Activated naive CD4-positive, alpha-beta T cell treated with anti-CD3 and anti-CD28 coated beads, Interleukin-2, amount 50 U/mL, for 24 hours (primary cell): ENCODE measurements at regions not wholly inside any gene's neighbourhood (a gene's known extent, or its start where the extent isn't known, plus 50 kb on each side); places are given as distances from the start of the nearest gene placed in this dataset.

ENCODE experiments used
- H3K27ac Mint-ChIP-seq: one replicate; pipeline ENCODE4 v1.8.0; 2021; ENCODE audit warnings: mild to moderate bottlenecking, mixed read lengths
- H3K27me3 Mint-ChIP-seq: one replicate; pipeline ENCODE4 v1.8.0; 2021; ENCODE audit warnings: mixed read lengths
- H3K36me3 Mint-ChIP-seq: one replicate; pipeline ENCODE4 v1.8.0; 2021; ENCODE audit warnings: mixed read lengths
- H3K4me1 Mint-ChIP-seq: one replicate; pipeline ENCODE4 v1.8.0; 2021; ENCODE audit warnings: mixed read lengths
- H3K4me3 Mint-ChIP-seq: one replicate; pipeline ENCODE4 v1.8.0; 2021; ENCODE audit warnings: mild to moderate bottlenecking, mixed read lengths
- H3K9me3 Mint-ChIP-seq: one replicate; pipeline ENCODE4 v1.8.0; 2021; ENCODE audit warnings: mixed read lengths

- H3K36me3 Mint-ChIP-seq: no peaks in the 10 kb centered on the region
- peaks cover 5% of the 10 kb centered on the region for H3K9me3 Mint-ChIP-seq
- no peak overlapping the region for H3K4me3 Mint-ChIP-seq
- H3K27ac Mint-ChIP-seq: no peak overlapping the region
- no peaks in the 10 kb centered on the region for H3K4me1 Mint-ChIP-seq
- H3K27me3 Mint-ChIP-seq: peaks cover 10% of the 10 kb centered on the region
Measured at GRCh38 chr2:234608946-234609345, 112.1 kb upstream of the ARL4C start.

- H3K27me3 Mint-ChIP-seq: peaks cover 13% of the 10 kb centered on the region
- H3K9me3 Mint-ChIP-seq: peaks cover 5% of the 10 kb centered on the region
- no peak overlapping the region for H3K4me3 Mint-ChIP-seq
- no peaks in the 10 kb centered on the region for H3K36me3 Mint-ChIP-seq
- H3K27ac Mint-ChIP-seq: no peak overlapping the region
- H3K4me1 Mint-ChIP-seq: no peaks in the 10 kb centered on the region
Measured at GRCh38 chr2:234607691-234608090, 110.8 kb upstream of the ARL4C start.

GRCh38 chr2:234606896-234607295 lies 110.0 kb upstream of the ARL4C start:
- no peaks in the 10 kb centered on the region for H3K9me3 Mint-ChIP-seq
- peaks cover 13% of the 10 kb centered on the region for H3K27me3 Mint-ChIP-seq
- no peak overlapping the region for H3K27ac Mint-ChIP-seq
- no peak overlapping the region for H3K4me3 Mint-ChIP-seq
- H3K4me1 Mint-ChIP-seq: no peaks in the 10 kb centered on the region
- H3K36me3 Mint-ChIP-seq: no peaks in the 10 kb centered on the region

GRCh38 chr2:234603619-234604018 lies 106.7 kb upstream of the ARL4C start:
- Mint-ChIP-seq H3K27ac (peak overlapping the region; percentile 11), H3K4me3 (no peak overlapping the region), H3K36me3 (no peaks in the 10 kb centered on the region), H3K9me3 (no peaks in the 10 kb centered on the region), H3K27me3 (peaks cover 10% of the 10 kb centered on the region), H3K4me1 (no peaks in the 10 kb centered on the region)

- Mint-ChIP-seq H3K27me3 (peaks cover 12% of the 10 kb centered on the region), H3K4me3 (no peak overlapping the region), H3K9me3 (no peaks in the 10 kb centered on the region), H3K27ac (no peak overlapping the region), H3K4me1 (no peaks in the 10 kb centered on the region), H3K36me3 (no peaks in the 10 kb centered on the region)
Measured at GRCh38 chr2:234601213-234601612, 104.3 kb upstream of the ARL4C start.

GRCh38 chr2:234597576-234597861 lies 100.6 kb upstream of the ARL4C start:
- peaks cover 4% of the 10 kb centered on the region for H3K27me3 Mint-ChIP-seq
- no peaks in the 10 kb centered on the region for H3K4me1 Mint-ChIP-seq
- no peak overlapping the region for H3K27ac Mint-ChIP-seq
- H3K4me3 Mint-ChIP-seq: no peak overlapping the region
- H3K36me3 Mint-ChIP-seq: no peaks in the 10 kb centered on the region
- no peaks in the 10 kb centered on the region for H3K9me3 Mint-ChIP-seq

- no peaks in the 10 kb centered on the region for H3K9me3 Mint-ChIP-seq
- no peaks in the 10 kb centered on the region for H3K36me3 Mint-ChIP-seq
- no peak overlapping the region for H3K4me3 Mint-ChIP-seq
- H3K27ac Mint-ChIP-seq: no peak overlapping the region
- no peaks in the 10 kb centered on the region for H3K4me1 Mint-ChIP-seq
- H3K27me3 Mint-ChIP-seq: peaks cover 6% of the 10 kb centered on the region
Measured at GRCh38 chr2:234596696-234597575, 100.1 kb upstream of the ARL4C start.

GRCh38 chr2:234595829-234596228 lies 98.9 kb upstream of the ARL4C start:
- Mint-ChIP-seq H3K9me3 (no peaks in the 10 kb centered on the region), H3K27ac (no peak overlapping the region), H3K4me3 (no peak overlapping the region), H3K27me3 (peaks cover 9% of the 10 kb centered on the region), H3K4me1 (no peaks in the 10 kb centered on the region), H3K36me3 (no peaks in the 10 kb centered on the region)

- peaks cover 6% of the 10 kb centered on the region for H3K27me3 Mint-ChIP-seq
Measured at GRCh38 chr2:234594715-234595114, 97.8 kb upstream of the ARL4C start.

GRCh38 chr2:234593636-234594035 lies 96.8 kb upstream of the ARL4C start:
- no peaks in the 10 kb centered on the region for H3K36me3 Mint-ChIP-seq
- H3K9me3 Mint-ChIP-seq: no peaks in the 10 kb centered on the region
- peaks cover 6% of the 10 kb centered on the region for H3K27me3 Mint-ChIP-seq
- no peak overlapping the region for H3K27ac Mint-ChIP-seq
- H3K4me3 Mint-ChIP-seq: no peak overlapping the region
- H3K4me1 Mint-ChIP-seq: no peaks in the 10 kb centered on the region

More at GRCh38 chr2:234594715-234595114, 97.8 kb upstream of the ARL4C start:
- Mint-ChIP-seq H3K4me1 (no peaks in the 10 kb centered on the region), H3K4me3 (no peak overlapping the region), H3K36me3 (no peaks in the 10 kb centered on the region), H3K9me3 (no peaks in the 10 kb centered on the region), H3K27ac (no peak overlapping the region)

GRCh38 chr2:234592541-234592940 lies 95.7 kb upstream of the ARL4C start:
- Mint-ChIP-seq H3K4me1 (no peaks in the 10 kb centered on the region), H3K9me3 (no peaks in the 10 kb centered on the region), H3K36me3 (no peaks in the 10 kb centered on the region), H3K4me3 (no peak overlapping the region), H3K27ac (no peak overlapping the region), H3K27me3 (peaks cover 7% of the 10 kb centered on the region)

- H3K36me3 Mint-ChIP-seq: no peaks in the 10 kb centered on the region
- no peak overlapping the region for H3K27ac Mint-ChIP-seq
- no peaks in the 10 kb centered on the region for H3K9me3 Mint-ChIP-seq
- no peak overlapping the region for H3K4me3 Mint-ChIP-seq
- H3K27me3 Mint-ChIP-seq: peaks cover 7% of the 10 kb centered on the region
- no peaks in the 10 kb centered on the region for H3K4me1 Mint-ChIP-seq
Measured at GRCh38 chr2:234590076-234590475, 93.2 kb upstream of the ARL4C start.

GRCh38 chr2:234588054-234588430 lies 91.2 kb upstream of the ARL4C start:
- H3K27ac Mint-ChIP-seq: no peak overlapping the region
- H3K9me3 Mint-ChIP-seq: no peaks in the 10 kb centered on the region
- H3K36me3 Mint-ChIP-seq: no peaks in the 10 kb centered on the region
- H3K27me3 Mint-ChIP-seq: peaks cover 11% of the 10 kb centered on the region
- no peaks in the 10 kb centered on the region for H3K4me1 Mint-ChIP-seq
- H3K4me3 Mint-ChIP-seq: no peak overlapping the region

- peaks cover 11% of the 10 kb centered on the region for H3K27me3 Mint-ChIP-seq
- no peak overlapping the region for H3K4me3 Mint-ChIP-seq
- H3K27ac Mint-ChIP-seq: no peak overlapping the region
- H3K4me1 Mint-ChIP-seq: no peaks in the 10 kb centered on the region
- no peaks in the 10 kb centered on the region for H3K9me3 Mint-ChIP-seq
- H3K36me3 Mint-ChIP-seq: no peaks in the 10 kb centered on the region
Measured at GRCh38 chr2:234587341-234588053, 90.6 kb upstream of the ARL4C start.

- Mint-ChIP-seq H3K27ac (no peak overlapping the region), H3K36me3 (no peaks in the 10 kb centered on the region), H3K27me3 (peaks cover 10% of the 10 kb centered on the region), H3K4me1 (no peaks in the 10 kb centered on the region), H3K9me3 (no peaks in the 10 kb centered on the region), H3K4me3 (no peak overlapping the region)
Measured at GRCh38 chr2:234583331-234583730, 86.5 kb upstream of the ARL4C start.

- Mint-ChIP-seq H3K36me3 (no peaks in the 10 kb centered on the region), H3K9me3 (no peaks in the 10 kb centered on the region), H3K4me3 (no peak overlapping the region), H3K27ac (no peak overlapping the region), H3K4me1 (no peaks in the 10 kb centered on the region), H3K27me3 (peaks cover 9% of the 10 kb centered on the region)
Measured at GRCh38 chr2:234580686-234581085, 83.8 kb upstream of the ARL4C start.
